Esophagus muscularis mucosa (tissue), 4 donors: ENCODE measurements at regions not wholly inside any gene's neighbourhood (a gene's known extent, or its start where the extent isn't known, plus 50 kb on each side); places are given as distances from the start of the nearest gene placed in this dataset.
"Not testable (repeated sequence)": the region's sequence is repeated elsewhere in the genome, so short reads cannot be mapped to it uniquely, and the experiment has no call there.

Experiments
- DNase-seq: peaks from one replicate; pipeline ENCODE4 v3.0.0-alpha.2; 2017; ENCODE audit errors: extremely low spot score
- H3K27ac ChIP-seq, 4 donors: fragments of 200-600 bp; sonication (generic); replicated peaks in 1 of 4; 1 replicate in 3 of 4; 2 replicates in 1 of 4; pipeline ENCODE4 v1.5.1; 2016 to 2019; ENCODE audit warnings: mild to moderate bottlenecking in 1 of 4
- H3K27me3 ChIP-seq, 4 donors: fragments of 200-600 bp; sonication (generic); one replicate each; pipeline versions ENCODE4 v1.5.1 to v1.6.0; 2016 to 2019
- H3K36me3 ChIP-seq, 4 donors: fragments of 200-600 bp; sonication (generic); one replicate each; pipeline ENCODE4 v1.5.1; 2016 to 2019
- H3K4me1 ChIP-seq, 4 donors: fragments of 200-600 bp; sonication (generic); one replicate each; pipeline ENCODE4 v1.5.1; 2016 to 2019
- H3K4me3 ChIP-seq, 4 donors: fragments of 200-600 bp; sonication (generic); 1 replicate in 2 of 4; 2 replicates in 2 of 4; pipeline ENCODE4 v1.5.1; 2016 to 2019; ENCODE audit warnings: mild to moderate bottlenecking in 4 of 4, moderate library complexity in 1 of 4
- H3K9me3 ChIP-seq, 4 donors: fragments of 200-600 bp; sonication (generic); 1 replicate in 3 of 4; 2 replicates in 1 of 4; pipeline ENCODE4 v1.5.1; 2016 to 2019
- EP300 ChIP-seq: sonication (generic); formaldehyde crosslinking; IDR thresholded peaks from one replicate; pipeline ENCODE4 v1.6.1; 2017; ENCODE audit warnings: antibody characterized with exemption
- POLR2A ChIP-seq: fragments of 450-650 bp; IDR thresholded peaks from one replicate; pipeline ENCODE4 v1.6.1; 2017; ENCODE audit warnings: antibody characterized with exemption, moderate library complexity, mild to moderate bottlenecking, low read depth
- POLR2AphosphoS5 ChIP-seq, 2 donors: sonication (generic); formaldehyde crosslinking; IDR thresholded peaks; one replicate each; pipeline ENCODE4 v1.6.1; 2017; ENCODE audit warnings: antibody characterized with exemption in 2 of 2
- WGBS: methylation state at CpG from one replicate; pipeline ENCODE4 v1.1.5; 2018; 5-methylcytosine and 5-hydroxymethylcytosine counted together
- intact Hi-C: fragments of 100-400 bp; cut with DNase I; formaldehyde crosslinking; loops from one replicate; pipeline ENCODE4 v1.15.1; 2023
- TF ChIP-seq, protein P1 (sequence below), 3 experiments: fragments of 200-600 bp in 2 of 3; fragments of 450-650 bp in 1 of 3; sonication (generic) in 2 of 3; IDR thresholded peaks; one replicate each; pipeline ENCODE4 v1.5.1; 2017 to 2019; ENCODE audit warnings: antibody characterized with exemption in 3 of 3, mild to moderate bottlenecking in 2 of 3, moderate library complexity in 1 of 3

DNA sequence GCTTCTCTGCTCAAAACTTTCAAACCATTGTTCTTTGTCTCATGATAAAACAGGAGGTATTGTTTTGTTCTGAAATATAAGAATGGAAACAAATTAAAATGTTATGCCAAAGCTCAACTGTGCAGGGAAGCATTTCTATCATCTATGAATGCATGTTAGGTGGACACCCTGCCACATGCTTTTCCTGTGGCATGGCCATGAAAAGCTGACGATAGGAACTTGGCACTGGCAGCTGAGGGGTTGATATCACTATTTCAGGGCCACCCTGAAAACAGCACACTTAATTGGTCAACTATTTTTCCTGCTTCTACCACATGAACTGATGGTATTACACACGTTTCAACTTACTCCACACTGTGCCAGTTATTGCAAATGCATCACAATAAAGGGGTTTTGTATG, 157.3 kb downstream of the MREG start:
- Histone ChIP-seq H3K27me3 (no peaks in the 10 kb centered on the region), H3K9me3 (no peaks in the 10 kb centered on the region), H3K27ac (no peak overlapping the region), H3K4me3 (no peak overlapping the region), H3K4me1 (peaks cover 0 to 6% (median 6%) of the 10 kb centered on the region in 4 donors), H3K36me3 (no peaks in the 10 kb centered on the region)
- no peak for DNase-seq
- TF ChIP-seq, protein P1, sequence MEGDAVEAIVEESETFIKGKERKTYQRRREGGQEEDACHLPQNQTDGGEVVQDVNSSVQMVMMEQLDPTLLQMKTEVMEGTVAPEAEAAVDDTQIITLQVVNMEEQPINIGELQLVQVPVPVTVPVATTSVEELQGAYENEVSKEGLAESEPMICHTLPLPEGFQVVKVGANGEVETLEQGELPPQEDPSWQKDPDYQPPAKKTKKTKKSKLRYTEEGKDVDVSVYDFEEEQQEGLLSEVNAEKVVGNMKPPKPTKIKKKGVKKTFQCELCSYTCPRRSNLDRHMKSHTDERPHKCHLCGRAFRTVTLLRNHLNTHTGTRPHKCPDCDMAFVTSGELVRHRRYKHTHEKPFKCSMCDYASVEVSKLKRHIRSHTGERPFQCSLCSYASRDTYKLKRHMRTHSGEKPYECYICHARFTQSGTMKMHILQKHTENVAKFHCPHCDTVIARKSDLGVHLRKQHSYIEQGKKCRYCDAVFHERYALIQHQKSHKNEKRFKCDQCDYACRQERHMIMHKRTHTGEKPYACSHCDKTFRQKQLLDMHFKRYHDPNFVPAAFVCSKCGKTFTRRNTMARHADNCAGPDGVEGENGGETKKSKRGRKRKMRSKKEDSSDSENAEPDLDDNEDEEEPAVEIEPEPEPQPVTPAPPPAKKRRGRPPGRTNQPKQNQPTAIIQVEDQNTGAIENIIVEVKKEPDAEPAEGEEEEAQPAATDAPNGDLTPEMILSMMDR (IDR thresholded peaks at IDR 0.05) = no peak
- TF ChIP-seq POLR2AphosphoS5 (IDR thresholded peaks at IDR 0.05) (no peak), EP300 (no peak), POLR2A (no peak)
- 77% methylated on average over 2 of the region's 2 CpGs for WGBS
- intact Hi-C loops = no loop called here

DNA sequence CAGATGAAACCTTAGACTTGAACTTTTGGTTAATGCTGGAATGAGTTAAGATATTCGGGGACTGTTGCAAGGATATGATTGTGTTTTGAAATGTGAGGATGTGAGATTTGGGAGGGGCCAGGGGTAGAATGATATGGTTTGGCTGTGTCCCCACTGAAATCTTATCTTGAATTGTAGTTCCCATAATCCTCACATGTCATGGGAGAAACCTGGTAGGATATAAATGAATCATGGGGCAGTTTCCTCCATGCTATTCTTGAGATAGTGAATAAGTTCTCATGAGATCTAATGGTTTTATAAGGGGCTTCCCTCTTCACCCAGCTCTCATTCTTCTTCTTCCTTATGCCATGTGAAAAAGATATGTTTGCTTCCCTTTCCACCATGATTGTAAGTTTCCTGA, 158.0 kb downstream of the MREG start:
- intact Hi-C loops, H3K27ac ChIP-seq, H3K4me3 ChIP-seq, DNase-seq, H3K36me3 ChIP-seq, H3K27me3 ChIP-seq, H3K9me3 ChIP-seq: not testable (repeated sequence)
- peaks cover 0 to 14% (median 13%) of the 10 kb centered on the region in 4 donors for H3K4me1 ChIP-seq
- 90% methylated on average over 1 of the region's 1 CpG for WGBS

- no peak for TF ChIP-seq POLR2A
- TF ChIP-seq POLR2AphosphoS5 (IDR thresholded peaks at IDR 0.05) = no peak
- no peak for TF ChIP-seq EP300
- TF ChIP-seq, protein P1 (IDR thresholded peaks at IDR 0.05) = no peak
- Histone ChIP-seq H3K27me3 (no peaks in the 10 kb centered on the region), H3K27ac (no peak overlapping the region), H3K36me3 (no peaks in the 10 kb centered on the region), H3K9me3 (no peaks in the 10 kb centered on the region), H3K4me3 (no peak overlapping the region), H3K4me1 (peaks cover 0 to 23% (median 20%) of the 10 kb centered on the region in 4 donors)
- intact Hi-C loops = loop anchor here (5.0 kb wide), 1 partner anchor 48 kb away; no protein-coding TSS in a partner anchor
- DNase-seq = no peak
- WGBS = 64% methylated on average over 2 of the region's 2 CpGs
Measured at GRCh38 chr2:215854008-215854407, 159.3 kb downstream of the MREG start.

GRCh38 chr2:215851696-215852095, 161.7 kb downstream of the MREG start:
- Histone ChIP-seq H3K27me3 (no peaks in the 10 kb centered on the region), H3K27ac (no peak overlapping the region), H3K9me3 (no peaks in the 10 kb centered on the region), H3K36me3 (no peaks in the 10 kb centered on the region), H3K4me3 (no peak overlapping the region), H3K4me1 (peaks cover 0 to 34% (median 32%) of the 10 kb centered on the region in 4 donors)
- TF ChIP-seq POLR2A (no peak), EP300 (no peak), POLR2AphosphoS5 (IDR thresholded peaks at IDR 0.05) (no peak)
- TF ChIP-seq, protein P1 (IDR thresholded peaks at IDR 0.05) = no peak
- no peak for DNase-seq
- intact Hi-C loops = loop anchor here (5.0 kb wide), 1 partner anchor 51 kb away; no protein-coding TSS in a partner anchor

- TF ChIP-seq EP300 (no peak), POLR2AphosphoS5 (IDR thresholded peaks at IDR 0.05) (no peak), POLR2A (no peak)
- TF ChIP-seq, protein P1 (IDR thresholded peaks at IDR 0.05) = no peak
Measured at GRCh38 chr2:215851082-215851481, 162.3 kb downstream of the MREG start.

More at GRCh38 chr2:215851082-215851481, 162.3 kb downstream of the MREG start:
- Histone ChIP-seq H3K4me3 (no peak overlapping the region), H3K27me3 (no peaks in the 10 kb centered on the region), H3K9me3 (no peaks in the 10 kb centered on the region), H3K4me1 (peaks cover 0 to 40% (median 36%) of the 10 kb centered on the region in 4 donors), H3K36me3 (no peaks in the 10 kb centered on the region), H3K27ac (peak overlapping the region in 3 of 4 donors; percentile 40 to 50 (median 44))
- intact Hi-C loops = loop anchor here (5.0 kb wide), 1 partner anchor 51 kb away; no protein-coding TSS in a partner anchor
- DNase-seq = no peak
- WGBS = 40% methylated on average over 2 of the region's 2 CpGs
